ENCODE measurements at regions not wholly inside any gene's neighbourhood (a gene's known extent, or its start where the extent isn't known, plus 50 kb on each side); places are given as distances from the start of the nearest gene placed in this dataset.
A peak's percentile ranks its signal among the peaks of the same experiment; 100 is the strongest.

DNA sequence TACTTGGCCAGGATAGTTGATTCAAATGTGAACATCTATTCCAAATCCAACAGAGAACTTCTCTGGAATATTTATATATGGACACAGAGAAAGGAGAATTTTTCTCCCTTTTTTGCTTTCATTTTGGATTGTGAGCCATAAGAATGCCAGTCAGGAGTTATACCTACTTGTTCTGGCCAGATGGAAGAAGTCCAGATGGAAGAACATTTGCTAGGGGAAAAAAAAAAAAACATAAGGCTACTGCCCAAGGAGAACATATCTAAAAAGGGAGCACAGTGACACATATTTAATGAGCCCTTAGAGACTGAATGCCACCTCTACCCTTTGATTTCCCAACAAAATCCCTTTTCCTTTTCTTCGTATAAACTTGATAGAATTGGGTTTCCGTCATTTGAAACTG lies 61.7 kb upstream of the PPP2R2B start:
- no peak for DNase-seq

DNA sequence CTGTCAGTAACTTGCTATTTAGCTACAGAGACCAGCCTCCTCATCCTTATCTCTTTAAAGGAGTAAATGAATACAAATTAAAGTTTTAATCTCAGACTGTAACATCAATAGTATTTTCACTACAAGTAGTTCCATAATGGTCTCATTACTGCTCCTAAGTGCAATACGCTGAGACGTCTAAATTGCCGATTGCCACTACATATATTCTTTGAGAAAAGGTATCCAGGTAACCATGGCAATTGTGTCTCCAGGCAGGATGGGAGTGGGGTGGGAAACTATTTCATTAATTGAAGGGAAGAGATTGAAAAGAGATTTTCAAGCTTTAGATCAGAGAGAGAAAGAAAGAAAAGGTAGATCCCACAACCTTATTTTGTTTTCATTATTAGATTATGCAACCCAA lies 65.5 kb upstream of the PPP2R2B start:
- no peak for DNase-seq

DNA sequence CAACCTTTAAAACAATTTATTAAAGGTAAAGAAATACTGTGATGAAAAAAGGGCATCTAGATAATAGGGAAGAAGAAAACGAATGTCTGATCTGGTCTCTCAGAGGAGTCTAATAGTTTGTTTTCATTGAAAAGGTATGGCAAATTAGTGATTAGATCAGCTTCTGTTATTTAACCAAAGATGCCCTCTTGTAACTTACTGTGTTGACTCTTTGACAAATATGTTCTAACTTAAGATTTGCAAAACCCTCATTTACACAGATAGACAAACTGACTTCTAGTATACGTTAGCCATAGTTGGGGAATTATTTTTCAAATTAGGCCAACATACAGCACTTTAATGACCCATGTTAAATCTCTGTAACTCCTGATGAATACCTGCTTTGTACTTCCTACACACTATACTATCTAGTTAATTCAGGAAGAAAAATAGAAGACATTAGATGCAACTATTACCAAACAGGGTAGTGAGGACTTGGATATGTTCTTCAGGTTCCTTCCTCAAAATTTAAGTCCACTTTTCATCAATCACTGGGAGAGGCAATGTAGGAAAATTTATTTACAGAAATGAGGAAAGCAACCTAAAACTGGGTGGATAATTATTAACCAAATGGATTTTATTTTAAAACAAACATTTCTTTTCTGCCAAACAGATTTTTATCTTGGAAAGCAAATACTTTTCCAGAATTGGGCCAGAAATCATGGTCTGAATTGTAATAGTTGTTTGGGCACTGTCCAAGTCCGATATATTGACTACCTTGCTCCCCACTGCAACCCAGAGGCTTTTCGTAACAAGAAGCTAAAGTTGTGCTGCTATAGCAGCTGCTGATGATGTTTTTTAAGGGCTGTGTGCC lies 66.4 kb upstream of the PPP2R2B start:
- no peak for DNase-seq

DNA sequence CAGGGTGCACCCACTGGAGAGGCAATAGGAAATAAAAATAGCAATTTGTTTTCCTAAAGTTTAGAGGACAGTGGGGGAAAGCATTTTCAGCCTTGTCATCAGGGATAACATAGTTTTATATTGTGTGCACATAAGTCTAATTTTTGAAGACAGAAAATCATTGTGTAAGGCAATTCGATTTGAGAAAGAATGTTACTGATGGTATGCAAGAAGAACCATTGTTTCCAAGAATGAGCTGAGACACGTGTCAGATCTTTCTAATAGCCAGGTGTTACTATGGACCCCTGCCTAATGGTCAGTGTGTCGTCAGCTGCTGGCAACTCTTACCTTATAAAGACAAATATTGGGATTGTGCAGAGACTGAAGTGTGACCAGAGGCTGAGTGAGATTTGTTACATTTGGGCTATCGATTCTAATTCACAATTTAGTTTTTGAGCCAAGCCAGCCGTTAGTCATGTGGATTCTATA lies 67.1 kb upstream of the PPP2R2B start:
- DNase-seq = no peak

DNA sequence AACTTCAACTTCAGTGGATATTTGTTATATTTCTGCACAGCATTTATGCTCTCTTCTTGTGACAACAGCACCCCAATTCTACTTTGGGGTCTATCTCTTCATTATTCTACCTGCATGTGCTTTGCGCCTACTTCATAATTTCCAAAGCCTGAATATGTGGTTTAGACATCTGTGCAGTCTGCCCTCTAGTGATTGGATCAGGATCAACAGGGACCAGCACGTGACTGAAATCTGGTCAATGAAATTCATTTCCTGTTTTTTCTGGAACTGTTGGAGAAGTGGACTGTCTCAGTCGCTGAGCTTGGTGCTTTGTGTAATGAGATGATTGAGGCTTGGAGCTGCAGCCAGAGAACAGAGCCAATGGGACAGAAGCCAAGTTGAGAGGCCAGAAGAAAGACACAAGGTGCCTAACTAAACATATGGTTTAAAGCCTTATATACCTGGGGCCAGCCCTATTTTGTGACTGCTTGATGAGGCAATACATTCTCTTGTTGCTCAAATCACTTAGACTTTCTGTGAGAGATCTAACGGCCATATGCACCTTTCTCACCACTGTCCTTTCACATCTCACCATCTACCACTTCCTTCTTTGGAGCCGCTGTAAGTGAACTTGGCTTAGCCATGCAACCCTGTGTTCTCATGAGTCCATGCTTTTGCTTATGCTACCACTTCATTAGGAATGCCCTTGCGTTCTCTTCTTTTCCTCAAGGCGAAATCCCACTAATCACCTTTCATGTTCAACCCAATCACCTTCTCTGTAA lies 68.8 kb upstream of the PPP2R2B start:
- no peak for DNase-seq

DNA sequence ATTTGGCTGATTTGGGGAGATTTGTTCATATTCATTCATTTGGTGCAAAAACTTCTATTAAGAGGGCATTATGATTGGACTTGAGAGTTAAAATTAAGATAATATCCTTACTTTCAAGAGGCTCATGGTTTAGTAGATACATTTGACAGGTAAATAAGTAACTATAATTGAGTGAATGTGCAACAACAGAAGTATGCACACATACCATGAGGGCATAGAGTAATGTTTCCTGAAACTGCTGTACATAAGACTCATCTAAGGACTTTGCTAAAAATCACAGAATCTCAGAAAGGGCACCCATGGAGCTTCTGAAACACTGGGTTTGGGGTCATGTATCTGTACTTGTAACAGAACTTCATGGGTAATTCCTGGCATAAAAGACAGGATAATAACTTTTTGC lies 70.1 kb upstream of the PPP2R2B start:
- DNase-seq = no peak

DNA sequence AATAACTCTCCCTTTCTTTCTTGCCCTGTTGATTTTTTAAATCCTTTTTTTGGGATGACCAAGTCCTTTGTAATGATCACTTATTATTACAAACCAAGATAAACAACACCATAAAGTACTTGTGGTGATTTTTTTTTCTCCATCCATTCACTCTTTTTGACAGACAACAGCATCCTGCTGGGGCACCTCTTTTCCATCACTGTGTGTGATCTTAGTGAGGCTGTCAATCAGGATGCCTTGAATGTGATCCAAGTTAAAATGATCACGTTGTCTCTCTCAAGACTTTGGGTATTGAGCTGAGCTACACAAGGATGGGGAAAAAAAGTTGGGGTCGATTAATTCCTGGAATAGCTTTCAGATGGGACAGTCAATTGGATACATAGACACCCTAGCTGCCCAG lies 73.6 kb upstream of the PPP2R2B start:
- DNase-seq = no peak

DNA sequence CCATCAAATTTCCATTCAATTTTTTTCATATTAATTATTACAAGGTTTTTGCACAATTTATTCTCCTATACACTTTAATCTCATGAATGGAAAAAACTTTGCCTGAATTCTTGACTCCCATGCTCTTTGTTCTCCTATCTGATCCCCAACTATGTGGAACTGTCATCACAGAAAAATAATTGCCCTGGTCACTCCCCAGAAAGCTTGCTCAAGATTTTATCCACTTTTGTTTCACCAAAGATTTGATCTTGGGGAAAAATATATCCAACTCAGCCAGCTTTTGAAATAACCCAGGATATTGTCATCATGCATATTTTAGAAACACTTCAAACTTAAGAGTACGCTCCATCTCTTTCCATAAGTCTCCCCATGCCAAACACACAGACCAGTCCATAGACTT lies 77.7 kb upstream of the PPP2R2B start:
- no peak for DNase-seq

DNA sequence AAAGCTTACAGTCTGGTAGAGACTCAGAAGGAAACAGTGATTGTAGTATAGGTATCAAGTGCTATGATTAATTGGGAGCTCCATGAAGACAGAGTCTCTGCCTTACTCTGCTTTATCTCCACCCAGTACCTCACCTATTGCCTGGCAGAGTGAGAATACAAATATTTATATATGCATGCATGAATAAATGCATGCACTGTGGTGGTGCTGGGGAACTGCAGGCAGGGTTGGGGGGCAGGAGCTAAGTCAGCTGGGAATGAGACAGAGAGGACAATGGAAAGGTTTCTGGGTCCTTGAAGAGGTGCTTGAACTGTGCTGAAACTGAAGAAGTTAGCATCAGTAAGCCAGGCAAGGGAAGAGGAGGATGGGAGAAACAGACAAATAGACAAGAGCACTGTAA lies 80.8 kb upstream of the PPP2R2B start:
- no peak for DNase-seq

DNA sequence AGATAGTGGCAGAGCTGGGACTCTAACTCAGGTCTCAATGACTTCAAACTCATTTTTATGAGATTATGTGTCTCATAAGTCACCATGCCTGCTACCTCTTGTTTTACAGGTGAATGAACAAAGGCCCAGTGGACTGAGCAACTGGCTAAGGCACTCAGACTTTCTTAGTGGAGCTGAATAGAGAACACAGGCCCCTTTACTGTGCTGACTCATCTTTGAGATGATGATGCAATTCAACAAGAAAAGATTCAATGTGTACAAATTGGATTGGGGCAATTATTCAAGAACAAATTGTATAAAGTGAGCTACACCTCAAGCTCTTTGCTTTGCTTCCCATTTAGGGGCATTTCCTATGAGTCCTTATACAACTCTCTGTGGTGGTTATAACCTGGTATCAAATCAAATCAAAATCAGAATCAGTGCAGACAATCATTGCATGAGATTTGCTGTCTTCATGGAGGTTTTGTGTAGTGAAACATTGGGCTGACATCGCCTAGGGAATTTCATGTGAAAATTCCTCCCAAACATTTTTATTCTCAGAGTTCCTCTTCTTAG lies 84.3 kb upstream of the PPP2R2B start:
- no peak for DNase-seq

DNA sequence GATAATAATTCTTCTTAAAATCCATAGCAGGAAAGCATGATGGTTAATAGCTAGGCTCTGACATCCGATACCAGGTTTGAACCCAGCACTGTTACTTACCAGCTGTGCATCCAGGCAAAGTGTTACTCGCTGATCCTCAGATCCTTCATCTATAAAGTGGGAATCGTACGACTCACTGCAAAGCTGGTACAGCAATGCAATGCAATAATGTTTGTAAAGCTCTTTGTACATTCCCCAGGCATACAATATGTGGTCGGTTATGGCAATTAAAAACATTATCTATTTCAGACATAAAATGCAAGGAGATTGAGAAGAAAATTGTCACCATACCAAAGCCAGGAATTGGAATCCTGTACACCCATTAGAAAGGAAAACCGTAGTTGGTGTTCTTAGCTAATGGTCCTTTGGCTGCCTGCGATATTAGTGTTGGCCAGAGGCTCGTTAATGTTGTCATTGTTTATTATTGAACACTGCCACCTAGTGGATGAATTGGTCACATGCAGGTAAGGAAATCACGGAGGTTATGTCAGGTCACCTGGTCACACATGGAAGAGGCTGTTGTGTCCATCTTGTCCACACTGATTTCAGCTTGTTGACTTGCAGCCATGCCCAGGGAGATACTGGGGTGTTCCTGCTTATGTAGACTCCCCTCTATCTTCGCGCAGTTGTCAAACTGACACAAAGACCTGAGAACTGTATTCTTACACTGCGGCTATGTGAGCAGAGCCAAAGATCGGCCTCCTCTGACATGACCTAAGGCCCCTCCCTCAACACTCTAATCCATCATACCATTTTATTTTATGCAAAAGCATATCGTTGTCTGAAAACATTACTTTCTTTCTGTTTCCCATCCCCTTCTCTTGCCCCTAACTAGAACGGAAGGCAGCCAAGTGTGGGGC lies 87.5 kb upstream of the PPP2R2B start:
- peak; percentile 35 for DNase-seq

DNA sequence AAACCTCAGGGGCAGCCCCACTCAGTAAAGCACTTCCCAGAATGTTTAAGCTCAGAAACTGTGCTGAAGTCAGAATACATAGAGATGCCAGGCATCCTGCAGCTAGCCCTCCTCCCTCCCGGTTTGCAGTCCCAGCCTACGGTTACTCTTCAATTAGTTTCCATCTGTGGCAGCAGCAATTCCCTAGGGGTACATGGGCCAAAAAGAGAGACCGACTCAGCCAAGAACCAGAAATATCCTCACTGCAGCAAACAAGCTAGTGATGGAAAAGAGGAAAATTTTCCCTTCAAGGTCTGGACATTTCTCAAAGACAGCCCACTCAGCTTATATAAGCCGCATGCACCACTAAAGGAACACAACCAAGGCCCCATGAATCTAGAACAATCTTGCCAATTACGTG lies 89.1 kb upstream of the PPP2R2B start:
- peak; percentile 48 for DNase-seq

DNA sequence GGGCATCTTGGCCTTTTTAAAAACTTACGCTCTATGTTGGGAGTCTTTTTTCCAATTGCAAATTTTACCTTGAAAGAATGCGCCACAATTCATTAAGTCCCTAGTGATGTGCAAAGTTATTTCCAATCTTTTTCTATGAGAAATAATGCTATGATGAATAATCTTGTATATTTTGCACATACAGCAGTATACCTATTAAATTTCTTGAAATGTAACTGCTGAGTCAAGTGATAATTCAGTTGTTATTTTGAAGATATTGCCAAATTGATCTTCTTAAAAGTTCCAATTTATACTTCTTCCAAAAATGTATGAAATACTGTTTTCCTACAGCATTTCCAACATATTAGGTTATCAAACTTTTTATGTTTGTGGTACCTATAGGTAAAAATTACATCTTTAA lies 92.8 kb upstream of the PPP2R2B start:
- DNase-seq = no peak

DNA sequence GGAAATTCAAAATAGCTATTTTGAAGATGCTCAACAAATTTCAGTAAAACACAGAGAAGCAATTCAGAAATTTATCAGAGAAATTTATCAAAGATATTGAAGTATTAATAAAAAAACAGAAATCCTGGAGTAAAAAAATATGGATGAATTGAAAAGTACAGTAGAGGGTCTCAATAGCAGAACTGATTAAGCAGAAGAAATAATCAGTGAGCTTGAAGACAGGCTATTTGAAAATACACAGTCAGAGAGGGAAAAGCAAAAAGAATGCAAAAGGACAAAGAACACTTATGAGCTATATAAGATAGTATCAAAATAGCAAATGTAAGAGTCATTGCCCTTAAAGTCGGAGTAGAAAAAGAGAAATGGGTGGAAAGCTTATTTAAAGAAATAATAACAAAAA lies 107.9 kb upstream of the PPP2R2B start:
- no peak for DNase-seq

DNA sequence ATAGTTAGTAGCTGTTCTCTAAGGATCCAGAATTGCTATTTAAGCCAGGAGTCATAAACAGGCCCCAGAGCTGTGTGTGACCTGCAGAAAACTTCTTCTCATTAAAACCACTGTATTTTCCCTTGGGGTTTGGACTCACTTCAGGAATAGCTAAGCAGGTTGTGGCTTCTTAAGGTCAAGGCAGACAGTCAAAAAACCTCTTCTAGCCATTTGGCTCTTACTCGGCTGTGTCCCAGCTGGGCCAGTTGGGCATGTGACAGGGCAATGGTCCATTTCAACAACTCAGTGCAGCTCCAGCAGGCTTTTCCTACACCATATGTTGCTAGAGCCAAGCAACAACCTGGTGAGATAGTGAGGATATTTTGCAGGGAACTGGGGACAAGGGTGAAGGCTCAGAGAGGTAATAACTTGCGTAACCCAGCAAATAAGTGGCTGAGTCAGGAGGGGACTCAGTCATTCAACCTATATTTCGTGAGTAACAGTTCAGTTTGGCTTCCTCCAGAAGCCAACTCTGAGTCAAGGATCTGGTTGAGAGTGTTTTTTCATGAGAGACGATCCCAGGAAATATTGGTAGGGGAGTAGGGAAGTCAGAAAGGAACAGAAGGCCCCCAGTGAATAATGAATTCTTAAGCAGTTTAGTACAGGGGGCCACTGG lies 115.4 kb upstream of the PPP2R2B start:
- no peak for DNase-seq

DNA sequence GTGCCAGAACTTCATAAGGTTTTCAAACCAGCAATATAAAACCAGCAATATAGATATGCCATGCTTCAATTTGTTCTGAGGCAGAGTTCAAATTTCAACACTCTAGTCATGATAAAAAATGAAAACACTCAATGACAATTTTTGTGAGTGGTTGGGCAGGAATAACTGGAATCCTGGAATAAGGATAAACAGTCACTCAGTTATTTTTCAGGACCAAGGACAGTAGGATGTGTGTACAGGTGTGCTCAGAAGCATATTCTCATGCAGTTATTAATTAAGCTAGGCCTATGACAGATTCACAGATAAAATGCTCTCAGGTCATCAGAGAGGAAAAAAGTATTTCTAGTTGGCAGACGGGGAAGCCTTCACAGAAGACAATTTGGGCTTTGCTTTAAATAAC lies 117.3 kb upstream of the PPP2R2B start:
- no peak for DNase-seq

DNA sequence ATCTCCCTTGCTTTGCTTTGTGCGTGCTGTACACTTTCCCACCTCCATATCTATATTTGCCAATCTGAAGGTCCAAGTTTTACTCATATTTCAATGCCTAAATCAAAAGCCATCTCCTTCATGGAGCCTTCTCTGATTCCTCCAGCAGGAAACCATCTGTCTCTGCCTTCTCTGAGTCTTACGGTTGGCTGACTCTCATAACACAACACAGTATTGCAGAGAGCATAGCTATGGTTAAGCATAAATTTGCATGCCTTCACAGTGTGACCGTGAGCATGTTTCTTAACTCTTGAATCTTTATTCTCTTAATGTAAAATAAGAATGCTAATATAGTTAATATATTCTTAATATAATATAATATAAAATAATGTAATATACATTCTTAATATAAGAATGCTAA lies 136.8 kb upstream of the PPP2R2B start:
- no peak for DNase-seq

DNA sequence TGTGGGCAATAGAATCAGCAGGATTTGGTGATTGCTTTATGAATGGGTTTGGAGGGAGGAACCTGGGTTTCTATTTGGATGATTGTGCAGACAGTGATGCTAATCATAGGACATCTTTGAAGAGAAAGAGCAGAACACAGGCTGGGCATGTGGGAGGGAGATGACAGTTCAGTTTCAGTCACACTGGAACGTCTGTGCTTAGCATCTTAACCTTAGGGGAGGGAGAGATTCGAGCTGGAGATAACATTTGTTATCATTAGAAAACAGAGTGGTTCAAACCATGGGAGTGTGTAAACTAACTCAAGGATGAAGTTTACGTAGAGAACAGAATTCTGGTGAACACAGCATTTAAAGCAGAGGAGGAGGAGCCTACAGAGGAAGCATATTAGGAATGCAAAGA lies 138.6 kb upstream of the PPP2R2B start:
- no peak for DNase-seq

DNA sequence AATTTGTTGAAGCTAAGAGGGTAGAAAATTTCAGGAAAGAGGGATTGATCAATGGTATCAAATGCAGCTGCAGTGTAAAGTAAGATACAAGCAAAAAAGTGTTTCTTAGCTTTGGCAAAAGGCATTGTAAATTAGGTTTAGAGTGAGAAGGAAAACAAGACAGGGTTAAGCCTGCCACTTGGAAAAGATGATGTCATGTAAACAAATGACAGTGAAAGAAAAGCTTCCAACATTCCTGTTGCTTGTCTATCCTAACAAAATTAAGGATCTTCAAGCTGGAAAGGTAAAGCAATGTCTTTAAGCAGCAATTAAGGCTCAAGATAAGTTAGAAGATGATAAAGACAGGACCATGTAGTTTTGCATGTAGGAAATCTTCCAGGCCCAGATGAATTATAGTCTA lies 139.1 kb upstream of the PPP2R2B start:
- no peak for DNase-seq

DNA sequence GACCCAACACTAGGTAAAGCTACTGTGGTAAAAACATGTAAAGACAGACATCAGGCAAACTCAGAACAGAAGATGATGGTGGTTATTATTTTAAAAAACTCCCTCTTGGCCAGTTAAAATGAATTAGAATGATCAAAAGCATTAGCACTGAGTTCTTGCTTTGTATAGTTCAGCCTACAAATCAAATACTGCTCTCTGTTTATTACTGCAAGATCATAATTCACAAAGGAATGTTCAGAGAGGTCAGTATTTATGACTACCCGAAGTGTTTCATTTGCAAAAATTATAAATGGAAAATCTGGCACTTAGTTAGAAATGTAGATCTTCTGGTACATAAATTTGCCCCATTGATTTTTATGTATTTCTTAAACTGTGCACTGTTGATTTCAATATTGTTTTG lies 140.3 kb upstream of the PPP2R2B start:
- no peak for DNase-seq

DNA sequence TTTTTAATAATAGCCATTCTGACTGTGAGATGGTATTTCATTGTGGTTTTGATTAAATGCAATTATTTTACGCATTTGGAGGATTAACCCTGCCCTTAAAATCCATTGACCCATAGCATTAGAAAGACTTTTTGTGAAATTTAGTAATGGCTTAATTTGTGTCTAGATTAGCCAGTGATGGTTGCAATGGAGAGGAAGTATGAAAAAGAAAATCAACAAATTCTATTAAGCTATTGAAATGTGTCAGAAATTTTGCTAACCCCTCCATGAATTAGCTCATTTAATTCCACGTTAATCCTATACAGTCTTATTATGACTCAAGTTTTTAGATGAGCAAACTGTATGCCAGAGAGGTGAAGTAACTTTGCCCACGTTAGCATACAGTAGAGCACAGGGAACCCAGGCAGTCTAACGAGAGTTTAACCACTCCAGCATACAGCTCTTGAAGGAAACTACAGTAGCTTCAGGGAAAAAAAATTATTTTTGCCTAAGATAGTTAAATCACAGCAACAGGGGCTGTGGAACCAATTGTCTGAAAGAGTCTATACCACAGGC lies 158.2 kb upstream of the PPP2R2B start:
- no peak for DNase-seq
